Heart left ventricle (tissue), 16 donors: ENCODE measurements at regions not wholly inside any gene's neighbourhood (a gene's known extent, or its start where the extent isn't known, plus 50 kb on each side); places are given as distances from the start of the nearest gene placed in this dataset.

ENCODE experiments used
- ATAC-seq, 4 donors: fragments of 200-7000 bp; cut with Tn5 transposase; one replicate each; pipeline ENCODE4 v1.9.1; 2020 to 2022; ENCODE audit warnings: moderate library complexity in 4 of 4, mild to moderate bottlenecking in 3 of 4, moderate number of reproducible peaks in 1 of 4
- DNase-seq, 5 donors: peaks; one replicate each; pipeline ENCODE4 v3.0.0-alpha.2; 2020
- H3K27ac ChIP-seq, 12 donors: fragments of 200-600 bp; sonication (generic) in 4 of 12; one replicate each; pipeline versions ENCODE4 v1.5.0 to v1.8.0; 2016 to 2022; ENCODE audit warnings: mild to moderate bottlenecking in 2 of 12
- H3K27me3 ChIP-seq, 9 donors: fragments of 200-600 bp; sonication (generic) in 2 of 9; one replicate each; pipeline versions ENCODE4 v1.5.1 to v1.8.0; 2016 to 2022; ENCODE audit warnings: mild to moderate bottlenecking in 3 of 9
- H3K36me3 ChIP-seq, 9 donors: fragments of 200-600 bp; sonication (generic) in 2 of 9; one replicate each; pipeline versions ENCODE4 v1.5.0 to v1.8.0; 2018 to 2022; ENCODE audit warnings: mild to moderate bottlenecking in 2 of 9
- H3K4me1 ChIP-seq, 12 donors: fragments of 200-600 bp; sonication (generic) in 4 of 12; one replicate each; pipeline versions ENCODE4 v1.5.0 to v1.8.0; 2016 to 2022; ENCODE audit warnings: mild to moderate bottlenecking in 3 of 12
- H3K4me3 ChIP-seq, 12 donors: fragments of 200-600 bp; sonication (generic) in 4 of 12; one replicate each; pipeline versions ENCODE4 v1.5.0 to v1.8.0; 2017 to 2022; ENCODE audit warnings: mild to moderate bottlenecking in 9 of 12, moderate library complexity in 4 of 12
- H3K9me3 ChIP-seq, 12 donors: fragments of 200-600 bp; sonication (generic) in 4 of 12; one replicate each; pipeline versions ENCODE4 v1.5.0 to v1.8.0; 2016 to 2022; ENCODE audit warnings: mild to moderate bottlenecking in 1 of 12
- CTCF ChIP-seq, 12 donors: fragments of 200-600 bp; sonication (generic) in 4 of 12; IDR thresholded peaks; one replicate each; pipeline versions ENCODE4 v1.5.0 to v1.8.0; 2018 to 2022; ENCODE audit warnings: antibody characterized with exemption in 12 of 12, mild to moderate bottlenecking in 5 of 12
- POLR2A ChIP-seq, 2 donors: fragments of 450-650 bp; IDR thresholded peaks; one replicate each; pipeline ENCODE4 v1.6.1; 2017; ENCODE audit warnings: antibody characterized with exemption in 2 of 2, mild to moderate bottlenecking in 2 of 2, moderate library complexity in 2 of 2
- WGBS, 4 donors: extraction: QIAGEN DNeasy Blood & Tissue Kit in 2 of 4; methylation state at CpG; one replicate each; pipeline versions ENCODE4 v1.1.5 to v1.1.7; 2013 to 2018; 5-methylcytosine and 5-hydroxymethylcytosine counted together
- intact Hi-C, 10 donors: fragments of 100-400 bp; cut with DNase I; formaldehyde crosslinking; loops; one replicate each; pipeline versions ENCODE4 v1.11.1 to v1.14.2; 2022
- donor health status: ischemic (EF 13 %, LVEDD 7.1; RV severe dilation, severe dysfunction).
- donor health status: healthy with polysubstance abuse.
- donor health status: DM: no; HTN: yes; CAD: no.
- donor health status: DM: no; HTN: no; CAD: no.
- donor health status: ischemic (EF 25% LVEDD 6.9; RV normal size, moderate dysfunction).
- donor health status: ischemic (EF 25% LVEDD 5.7; RV mildly dilated, moderate dysfunction).
- donor health status: healthy.
- donor health status: DM: yes; HTN: yes; CAD: no.
- donor health status: ischemic (EF 35%, LVEDD 5.7; RV mildly dilated, moderate dysfunction).
- donor health status: nonischemic (EF 11% LVEDD 7.7; RV severe dilation, severe dysfunction).
- donor health status: DM: yes; HTN: yes; CAD: no.
- donor health status: PGD.
- donor health status: ischemic (EF 29% LVEDD 5.4; RV normal size, mild dysfunction).
- donor health status: nonischemic (EF 23%, LVEDD 6.1; RV moderate dilation, normal function).

- H3K4me1 ChIP-seq: no peaks in the 10 kb centered on the region
- peaks cover 0 to 32% (median 0%) of the 10 kb centered on the region in 12 donors for H3K9me3 ChIP-seq
- TF ChIP-seq POLR2A (IDR thresholded peaks at IDR 0.05) (no peak), CTCF (IDR thresholded peaks at IDR 0.05) (no peak)
- H3K27me3 ChIP-seq: no peaks in the 10 kb centered on the region
- 73 to 85% (median 74%) methylated on average over 3 of the region's 3 CpGs for WGBS, 4 donors
- DNase-seq (no peak), ATAC-seq (no peak)
- H3K36me3 ChIP-seq: no peaks in the 10 kb centered on the region
- H3K4me3 ChIP-seq: no peak overlapping the region
- no peak overlapping the region for H3K27ac ChIP-seq
- intact Hi-C loops: no loop called here
Measured at GRCh38 chr3:88362428-88362827, 212.7 kb downstream of the C3orf38 start.

- Histone ChIP-seq H3K27me3 (no peaks in the 10 kb centered on the region), H3K36me3 (no peaks in the 10 kb centered on the region), H3K9me3 (peaks cover 0 to 14% (median 0%) of the 10 kb centered on the region in 12 donors), H3K4me1 (no peaks in the 10 kb centered on the region), H3K4me3 (no peak overlapping the region), H3K27ac (no peak overlapping the region)
- TF ChIP-seq CTCF (IDR thresholded peaks at IDR 0.05) (no peak), POLR2A (IDR thresholded peaks at IDR 0.05) (no peak)
- no peak for ATAC-seq
- 21 to 25% (median 23%) methylated on average over 2 of the region's 2 CpGs for WGBS, 4 donors
- intact Hi-C loops: no loop called here
- no peak for DNase-seq
Measured at GRCh38 chr3:88364926-88365325, 215.2 kb downstream of the C3orf38 start.

GRCh38 chr3:88369337-88369736, 219.6 kb downstream of the C3orf38 start:
- intact Hi-C loops: no loop called here
- H3K36me3 ChIP-seq: no peaks in the 10 kb centered on the region

GRCh38 chr3:88369767-88370166, 220.0 kb downstream of the C3orf38 start:
- 67 to 88% (median 82%) methylated on average over 2 of the region's 2 CpGs for WGBS, 4 donors
- TF ChIP-seq CTCF (IDR thresholded peaks at IDR 0.05) (no peak), POLR2A (IDR thresholded peaks at IDR 0.05) (no peak)
- Histone ChIP-seq H3K36me3 (no peaks in the 10 kb centered on the region), H3K4me1 (no peaks in the 10 kb centered on the region), H3K9me3 (peaks cover 0 to 26% (median 7%) of the 10 kb centered on the region in 12 donors), H3K27me3 (no peaks in the 10 kb centered on the region), H3K4me3 (no peak overlapping the region), H3K27ac (no peak overlapping the region)
- intact Hi-C loops: no loop called here
- no peak for ATAC-seq
- no peak for DNase-seq

More at GRCh38 chr3:88369337-88369736, 219.6 kb downstream of the C3orf38 start:
- no peaks in the 10 kb centered on the region for H3K27me3 ChIP-seq
- TF ChIP-seq POLR2A (IDR thresholded peaks at IDR 0.05) (no peak), CTCF (IDR thresholded peaks at IDR 0.05) (no peak)
- no peaks in the 10 kb centered on the region for H3K4me1 ChIP-seq
- no peak overlapping the region for H3K4me3 ChIP-seq
- H3K27ac ChIP-seq: no peak overlapping the region
- peaks cover 0 to 26% (median 7%) of the 10 kb centered on the region in 12 donors for H3K9me3 ChIP-seq
- ATAC-seq: no peak
- 68 to 94% (median 87%) methylated on average over 1 of the region's 1 CpG for WGBS, 4 donors
- no peak for DNase-seq
